ENCODE measurements at regions not wholly inside any gene's neighbourhood (a gene's known extent, or its start where the extent isn't known, plus 50 kb on each side); places are given as distances from the start of the nearest gene placed in this dataset.

GRCh38 chr1:198922638-198923430 is 284.0 kb downstream of the PTPRC start:
- no peaks in the 10 kb centered on the region for H3K36me3 ChIP-seq (replicated peaks in 1 of 2; ENCODE audit: control insufficient read depth in 1 of 2, insufficient read depth in 2 of 2, low read length in 2 of 2)
- intact Hi-C loops (cut with micrococcal nuclease; ENCODE audit: unreplicated experiment), result no loop called here
- ATAC-seq, result no peak
- H3K27ac ChIP-seq (ENCODE audit: extremely low read length, insufficient read depth, low read length), result no peak overlapping the region
- H3K4me3 ChIP-seq (replicated peaks in 1 of 3; ENCODE audit: insufficient read depth in 1 of 3, low read depth in 2 of 3, low read length in 3 of 3), result no peak overlapping the region
- no peaks in the 10 kb centered on the region for H3K4me1 ChIP-seq (ENCODE audit: insufficient read depth, low read length)
- ChIA-PET CTCF (ENCODE audit: low intra/inter-chr PET ratio, low total read pairs) (no interaction called here), POLR2A (no interaction called here)
- no peak overlapping the region for H3K9ac ChIP-seq (ENCODE audit: insufficient read depth, low read depth, low read length)
- no peak for FAIRE-seq
- no peaks in the 10 kb centered on the region for H4K20me1 ChIP-seq (ENCODE audit: insufficient read depth, low read length)
- H3K4me2 ChIP-seq (ENCODE audit: low read depth, low read length), result no peak overlapping the region
- H3K27me3 ChIP-seq (ENCODE audit: control insufficient read depth in 1 of 2, insufficient read depth in 2 of 2, low read length in 2 of 2), result no peaks in the 10 kb centered on the region
- WGBS (ENCODE audit: low lambda C conversion rate), result 70% methylated on average over 5 of the region's 5 CpGs
- DNase-seq (ENCODE audit: low spot score), result no peak
- H2AFZ ChIP-seq (ENCODE audit: low read length), result no peak overlapping the region
- TF ChIP-seq NFE2L1 (CRISPR knock-in tag; IDR thresholded peaks at IDR 0.05; ENCODE audit: borderline replicate concordance) (no peak), NPAS2 (CRISPR knock-in tag; IDR thresholded peaks at IDR 0.05; ENCODE audit: borderline replicate concordance) (no peak), DMTF1 (CRISPR knock-in tag; IDR thresholded peaks at IDR 0.05) (no peak), ZBTB42 (CRISPR knock-in tag; IDR thresholded peaks at IDR 0.05) (no peak), TBX2 (CRISPR knock-in tag; IDR thresholded peaks at IDR 0.05; ENCODE audit: borderline replicate concordance) (no peak), ZNF792 (CRISPR knock-in tag; IDR thresholded peaks at IDR 0.05) (no peak), NR2C2 (CRISPR knock-in tag; IDR thresholded peaks at IDR 0.05; ENCODE audit: borderline replicate concordance) (no peak), ATF2 (CRISPR knock-in tag; IDR thresholded peaks at IDR 0.05) (no peak), ZSCAN12 (CRISPR knock-in tag; IDR thresholded peaks at IDR 0.05) (no peak), ZBTB3 (CRISPR knock-in tag; IDR thresholded peaks at IDR 0.05; ENCODE audit: borderline replicate concordance, low read depth) (no peak)
- TF ChIP-seq, protein P1, sequence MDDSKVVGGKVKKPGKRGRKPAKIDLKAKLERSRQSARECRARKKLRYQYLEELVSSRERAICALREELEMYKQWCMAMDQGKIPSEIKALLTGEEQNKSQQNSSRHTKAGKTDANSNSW (CRISPR knock-in tag; IDR thresholded peaks at IDR 0.05; ENCODE audit: borderline replicate concordance), result no peak
- no TSS peak for BruUV-seq (replicated peaks)
- H3K79me2 ChIP-seq (ENCODE audit: insufficient read depth, low read length), result no peaks in the 10 kb centered on the region
- in situ Hi-C loops (cut with HindIII; ENCODE audit: extremely low pct_ligation_motif_present, low pct_unique_long_range_greater_than_20kb), result no loop called here
- no peaks in the 10 kb centered on the region for H3K9me3 ChIP-seq (ENCODE audit: low read length)
